Cardiac muscle cell (in vitro differentiated cells and primary cell): ENCODE measurements at regions not wholly inside any gene's neighbourhood (a gene's known extent, or its start where the extent isn't known, plus 50 kb on each side); places are given as distances from the start of the nearest gene placed in this dataset.

Experiments used
- DNase-seq, 2 donors: peaks; one replicate each; pipeline versions ENCODE4 v3.0.0 to v3.0.0-alpha.2; 2010 to 2017; ENCODE audit warnings: low read depth in 1 of 2, low spot score in 1 of 2
- H3K27ac ChIP-seq: fragments of 200-600 bp; sonication (generic); 2 replicates; pipeline ENCODE4 v1.5.1; 2016
- H3K27me3 ChIP-seq: fragments of 200-600 bp; sonication (generic); 2 replicates; pipeline ENCODE4 v1.6.0; 2016; ENCODE audit warnings: control low read depth
- H3K36me3 ChIP-seq: fragments of 200-600 bp; sonication (generic); 2 replicates; pipeline ENCODE4 v1.5.1; 2016; ENCODE audit warnings: control low read depth
- H3K4me1 ChIP-seq: fragments of 200-600 bp; sonication (generic); 2 replicates; pipeline ENCODE4 v1.8.1; 2017; ENCODE audit warnings: low read depth, mild to moderate bottlenecking, mixed run types
- H3K4me3 ChIP-seq: fragments of 200-600 bp; sonication (generic); 2 replicates; pipeline ENCODE4 v1.5.1; 2016; ENCODE audit warnings: mild to moderate bottlenecking
- H3K9me3 ChIP-seq: fragments of 200-600 bp; sonication (generic); 2 replicates; pipeline ENCODE4 v1.5.1; 2017; ENCODE audit warnings: low read depth, mild to moderate bottlenecking, control low read depth
- CTCF ChIP-seq: IDR thresholded peaks from 2 replicates; pipeline ENCODE4 v1.5.1; 2012; ENCODE audit warnings: low read depth, mild to moderate bottlenecking, low read length

DNA sequence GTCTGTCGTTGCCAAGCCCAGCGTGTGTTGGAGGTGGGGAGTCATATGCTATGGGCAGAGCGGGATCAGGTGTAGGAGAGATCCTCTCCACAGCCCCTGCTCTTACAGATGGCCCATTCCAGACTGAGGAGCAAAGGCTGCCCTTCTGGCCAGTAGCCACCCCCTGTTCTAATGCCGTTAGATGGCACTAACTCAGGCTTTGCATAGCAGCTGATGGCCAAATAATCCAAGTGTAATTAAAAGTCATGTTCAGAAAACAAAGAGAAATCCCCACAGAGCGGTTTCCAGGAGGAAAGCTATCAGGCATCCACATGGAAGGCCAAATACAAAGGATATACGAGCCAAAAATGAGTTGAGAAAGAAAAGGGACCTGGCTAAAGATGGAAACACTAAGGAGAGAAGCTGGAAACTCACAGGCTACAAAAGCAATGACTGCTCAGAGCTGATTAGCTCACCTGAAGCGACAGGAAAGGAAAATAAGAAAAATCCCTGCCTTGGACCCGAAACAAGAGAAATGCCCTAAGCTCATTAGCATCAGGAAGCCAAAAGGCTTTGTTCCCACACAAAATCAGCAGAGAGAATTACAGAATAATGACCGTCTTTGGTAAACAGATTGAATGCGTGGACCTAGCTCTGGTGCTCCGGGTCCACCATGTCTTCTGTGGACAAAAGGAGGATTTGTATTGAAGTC is 1002.4 kb upstream of the KLHL29 start:
- no peaks in the 10 kb centered on the region for H3K9me3 ChIP-seq
- no peak overlapping the region for H3K27ac ChIP-seq
- no peaks in the 10 kb centered on the region for H3K27me3 ChIP-seq
- no peak for DNase-seq
- H3K4me3 ChIP-seq, result no peak overlapping the region
- H3K4me1 ChIP-seq, result peaks cover 4% of the 10 kb centered on the region
- H3K36me3 ChIP-seq, result no peaks in the 10 kb centered on the region
- no peak for TF ChIP-seq CTCF

- H3K36me3 ChIP-seq, result no peaks in the 10 kb centered on the region
- no peak overlapping the region for H3K27ac ChIP-seq
- H3K4me1 ChIP-seq, result no peaks in the 10 kb centered on the region
- no peak overlapping the region for H3K4me3 ChIP-seq
- no peaks in the 10 kb centered on the region for H3K27me3 ChIP-seq
- TF ChIP-seq CTCF, result no peak
- no peak for DNase-seq
- H3K9me3 ChIP-seq, result no peaks in the 10 kb centered on the region
These were observed 987.1 kb upstream of the KLHL29 start for GRCh38 chr2:22397847-22398246.

GRCh38 chr2:22403748-22404147 is 981.2 kb upstream of the KLHL29 start:
- DNase-seq, result no peak
- Histone ChIP-seq H3K36me3 (no peaks in the 10 kb centered on the region), H3K9me3 (no peaks in the 10 kb centered on the region), H3K27me3 (no peaks in the 10 kb centered on the region), H3K4me3 (no peak overlapping the region), H3K4me1 (no peaks in the 10 kb centered on the region), H3K27ac (no peak overlapping the region)
- TF ChIP-seq CTCF, result no peak

DNA sequence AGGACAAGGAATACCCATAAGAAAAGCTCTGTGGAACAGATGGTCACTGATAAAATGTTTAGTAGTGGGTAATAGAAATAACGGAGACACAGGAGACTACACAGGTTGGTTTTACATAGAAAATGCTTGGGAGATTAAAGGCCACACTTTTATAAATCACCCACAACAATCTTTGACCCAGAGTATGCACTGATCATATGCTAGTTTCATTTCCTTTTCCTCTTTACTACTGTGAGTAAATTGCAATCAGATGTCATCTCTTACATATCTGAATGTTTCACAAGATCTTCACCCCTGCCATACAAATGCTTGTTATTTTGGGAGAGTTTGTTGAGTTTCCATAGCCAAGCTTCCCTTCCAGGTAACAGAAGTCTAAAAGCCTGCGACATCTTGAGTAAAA is 978.4 kb upstream of the KLHL29 start:
- TF ChIP-seq CTCF, result no peak
- H3K27me3 ChIP-seq, result no peaks in the 10 kb centered on the region
- no peak for DNase-seq
- no peaks in the 10 kb centered on the region for H3K9me3 ChIP-seq
- H3K36me3 ChIP-seq, result no peaks in the 10 kb centered on the region
- H3K4me3 ChIP-seq, result no peak overlapping the region
- H3K4me1 ChIP-seq, result no peaks in the 10 kb centered on the region
- H3K27ac ChIP-seq, result no peak overlapping the region

- no peaks in the 10 kb centered on the region for H3K9me3 ChIP-seq
- TF ChIP-seq CTCF, result no peak
- H3K4me1 ChIP-seq, result no peaks in the 10 kb centered on the region
- DNase-seq, result no peak
- no peak overlapping the region for H3K27ac ChIP-seq
- H3K36me3 ChIP-seq, result no peaks in the 10 kb centered on the region
- H3K4me3 ChIP-seq, result no peak overlapping the region
- no peaks in the 10 kb centered on the region for H3K27me3 ChIP-seq
These were observed 964.9 kb upstream of the KLHL29 start for GRCh38 chr2:22420076-22420475.
